OCI-LY1 (cell line): ENCODE measurements at regions not wholly inside any gene's neighbourhood (a gene's known extent, or its start where the extent isn't known, plus 50 kb on each side); places are given as distances from the start of the nearest gene placed in this dataset.

Source experiments
- CTCF ChIP-seq: fragments of 200-600 bp; sonication (generic), shearing (Covaris generic); IDR thresholded peaks from 2 replicates; pipeline ENCODE4 v1.5.1; 2017; ENCODE audit warnings: mild to moderate bottlenecking, antibody characterized with exemption, low read length, moderate library complexity, mixed read lengths
- EZH2 ChIP-seq: fragments of 200-600 bp; sonication (generic), shearing (Covaris generic); IDR thresholded peaks from 2 replicates; pipeline ENCODE4 v1.8.0; 2017; ENCODE audit warnings: borderline replicate concordance, mixed run types, mild to moderate bottlenecking, antibody characterized with exemption, low read length, moderate library complexity, mixed read lengths

GRCh38 chr3:30169487-30169886 is 436.9 kb upstream of the TGFBR2 start:
- no peak for TF ChIP-seq CTCF
- no peak for TF ChIP-seq EZH2
